ENCODE measurements at regions not wholly inside any gene's neighbourhood (a gene's known extent, or its start where the extent isn't known, plus 50 kb on each side); places are given as distances from the start of the nearest gene placed in this dataset.

DNA sequence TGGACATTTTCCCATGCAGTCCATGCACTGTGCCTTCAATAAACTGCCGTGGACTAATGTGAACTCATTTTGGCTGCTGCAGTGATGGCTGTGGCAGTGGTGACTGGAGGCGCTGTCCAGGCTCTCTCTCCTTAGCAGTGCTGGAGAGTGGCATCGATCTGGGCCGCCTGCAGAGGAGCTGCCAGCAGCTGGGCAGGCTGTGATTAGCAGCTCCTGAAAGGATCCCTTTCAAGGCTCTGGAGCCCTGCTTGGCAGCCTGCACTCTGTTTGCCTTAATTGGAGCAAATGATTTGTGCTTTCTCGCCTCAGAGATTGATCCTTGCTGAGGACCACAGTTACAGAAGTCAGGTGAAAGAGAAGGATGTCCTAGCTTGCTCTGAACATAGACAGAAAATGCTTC is 130.1 kb upstream of the VWC2 start:
- TF ChIP-seq RAD21 (IDR thresholded peaks at IDR 0.05; ENCODE audit: low read depth) (no peak), ZFX (IDR thresholded peaks at IDR 0.05) (no peak), CEBPB (IDR thresholded peaks at IDR 0.05; ENCODE audit: low read depth) (no peak), SP1 (IDR thresholded peaks at IDR 0.05; ENCODE audit: low read depth) (no peak), POLR2AphosphoS5 (IDR thresholded peaks at IDR 0.05; ENCODE audit: low read depth, low read length) (no peak), ZNF274 (IDR thresholded peaks at IDR 0.05; ENCODE audit: low read depth, low read length) (no peak)
- ChIA-PET RAD21 (ENCODE audit: low non-redundant PET in 1 of 2, low total read pairs in 2 of 2, uncharacterized antibody in 2 of 2, unreplicated experiment in 2 of 2) (no interaction called here), CTCF (no interaction called here), POLR2A (no interaction called here)
- Histone ChIP-seq H3K36me3 (ENCODE audit: control insufficient read depth in 1 of 2, insufficient read depth in 2 of 2, low read length in 2 of 2) (no peaks in the 10 kb centered on the region), H3K27ac (ENCODE audit: low read depth, low read length) (no peak overlapping the region), H3K4me3 (replicated peaks in 1 of 2; ENCODE audit: low read depth in 1 of 2, low read length in 2 of 2) (no peak overlapping the region), H3K9me3 (ENCODE audit: control insufficient read depth in 1 of 2, insufficient read depth in 1 of 2, low read depth in 1 of 2, low read length in 2 of 2) (peaks cover 8 to 15% of the 10 kb centered on the region in 2 experiments; a peak in 2 of 4 replicates), H3K27me3 (ENCODE audit: insufficient read depth, low read length) (no peaks in the 10 kb centered on the region), H3K9ac (ENCODE audit: low read length) (no peak overlapping the region), H3K79me2 (ENCODE audit: insufficient read depth, low read length) (no peaks in the 10 kb centered on the region), H3K4me2 (ENCODE audit: low read length) (no peak overlapping the region), H4K20me1 (ENCODE audit: insufficient read depth) (no peaks in the 10 kb centered on the region), H3K9me2 (ENCODE audit: insufficient read depth) (no peaks in the 10 kb centered on the region), H2AFZ (ENCODE audit: low read depth, low read length, poor library complexity, severe bottlenecking) (no peak overlapping the region), H3K4me1 (ENCODE audit: control insufficient read depth in 1 of 2, insufficient read depth in 2 of 2, low read length in 2 of 2) (no peaks in the 10 kb centered on the region)
- DNase-seq (ENCODE audit: low read depth, low spot score) (no peak), ATAC-seq (no peak)
- no TSS peak for BruUV-seq (replicated peaks)
- intact Hi-C loops (cut with micrococcal nuclease): no loop called here

DNA sequence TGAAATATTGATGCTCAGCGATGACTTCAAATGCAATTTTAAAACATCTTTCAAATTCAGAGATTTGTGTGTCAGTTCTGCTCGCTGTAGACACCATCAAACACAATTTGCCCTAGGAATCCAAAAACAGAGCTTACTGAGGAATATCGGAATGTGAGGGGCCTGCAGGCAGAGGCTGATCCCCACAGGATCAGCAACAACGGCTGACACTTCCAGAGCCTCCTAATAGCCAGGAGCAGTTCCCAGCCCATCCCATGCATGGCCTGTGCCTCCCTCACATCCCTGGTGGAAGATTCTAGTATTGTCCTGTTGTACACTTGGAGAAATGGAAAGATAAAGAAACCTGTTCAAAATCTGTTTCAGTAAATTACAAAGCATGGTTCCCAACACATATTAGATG is 129.7 kb upstream of the VWC2 start:
- DNase-seq (ENCODE audit: low read depth, low spot score) (no peak), ATAC-seq (no peak)
- no peak overlapping the region for H3K4me3 ChIP-seq (replicated peaks in 1 of 2; ENCODE audit: low read depth in 1 of 2, low read length in 2 of 2)
- H3K9ac ChIP-seq (ENCODE audit: low read length): no peak overlapping the region
- CTCF ChIA-PET: no interaction called here
- H3K27ac ChIP-seq (ENCODE audit: low read depth, low read length): no peak overlapping the region
- POLR2A ChIA-PET: no interaction called here
- H4K20me1 ChIP-seq (ENCODE audit: insufficient read depth): no peaks in the 10 kb centered on the region
- peaks cover 9 to 13% of the 10 kb centered on the region in 2 experiments; a peak in 2 of 4 replicates for H3K9me3 ChIP-seq (ENCODE audit: control insufficient read depth in 1 of 2, insufficient read depth in 1 of 2, low read depth in 1 of 2, low read length in 2 of 2)
- H3K4me2 ChIP-seq (ENCODE audit: low read length): no peak overlapping the region
- no peaks in the 10 kb centered on the region for H3K36me3 ChIP-seq (ENCODE audit: control insufficient read depth in 1 of 2, insufficient read depth in 2 of 2, low read length in 2 of 2)
- H2AFZ ChIP-seq (ENCODE audit: low read depth, low read length, poor library complexity, severe bottlenecking): no peak overlapping the region
- intact Hi-C loops (cut with micrococcal nuclease): no loop called here
- no peaks in the 10 kb centered on the region for H3K27me3 ChIP-seq (ENCODE audit: insufficient read depth, low read length)
- H3K79me2 ChIP-seq (ENCODE audit: insufficient read depth, low read length): no peaks in the 10 kb centered on the region
- no TSS peak for BruUV-seq (replicated peaks)
- no peaks in the 10 kb centered on the region for H3K9me2 ChIP-seq (ENCODE audit: insufficient read depth)
- RAD21 ChIA-PET (ENCODE audit: low non-redundant PET in 1 of 2, low total read pairs in 2 of 2, uncharacterized antibody in 2 of 2, unreplicated experiment in 2 of 2): no interaction called here
- H3K4me1 ChIP-seq (ENCODE audit: control insufficient read depth in 1 of 2, insufficient read depth in 2 of 2, low read length in 2 of 2): no peaks in the 10 kb centered on the region
- TF ChIP-seq POLR2AphosphoS5 (IDR thresholded peaks at IDR 0.05; ENCODE audit: low read depth, low read length) (no peak), YY1 (IDR thresholded peaks at IDR 0.05; ENCODE audit: extremely low read depth, insufficient replicate concordance, low read depth, low read length) (no peak), TCF7L2 (IDR thresholded peaks at IDR 0.05; ENCODE audit: borderline replicate concordance, extremely low read depth, insufficient read depth, insufficient read length) (no peak), CEBPB (IDR thresholded peaks at IDR 0.05; ENCODE audit: low read depth) (no peak), ELF1 (IDR thresholded peaks at IDR 0.05; ENCODE audit: borderline replicate concordance, low read depth) (no peak), EGR1 (IDR thresholded peaks at IDR 0.05; ENCODE audit: low read depth) (no peak), EZH2 (IDR thresholded peaks at IDR 0.05) (no peak), ZNF274 (IDR thresholded peaks at IDR 0.05; ENCODE audit: low read depth, low read length) (no peak), FOSL1 (IDR thresholded peaks at IDR 0.05; ENCODE audit: low read depth) (no peak)
- TF ChIP-seq, protein P1, sequence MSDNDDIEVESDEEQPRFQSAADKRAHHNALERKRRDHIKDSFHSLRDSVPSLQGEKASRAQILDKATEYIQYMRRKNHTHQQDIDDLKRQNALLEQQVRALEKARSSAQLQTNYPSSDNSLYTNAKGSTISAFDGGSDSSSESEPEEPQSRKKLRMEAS (IDR thresholded peaks at IDR 0.05): no peak
- TF ChIP-seq, protein P2, sequence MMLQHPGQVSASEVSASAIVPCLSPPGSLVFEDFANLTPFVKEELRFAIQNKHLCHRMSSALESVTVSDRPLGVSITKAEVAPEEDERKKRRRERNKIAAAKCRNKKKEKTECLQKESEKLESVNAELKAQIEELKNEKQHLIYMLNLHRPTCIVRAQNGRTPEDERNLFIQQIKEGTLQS (IDR thresholded peaks at IDR 0.05): no peak
- TF ChIP-seq, protein P3, sequence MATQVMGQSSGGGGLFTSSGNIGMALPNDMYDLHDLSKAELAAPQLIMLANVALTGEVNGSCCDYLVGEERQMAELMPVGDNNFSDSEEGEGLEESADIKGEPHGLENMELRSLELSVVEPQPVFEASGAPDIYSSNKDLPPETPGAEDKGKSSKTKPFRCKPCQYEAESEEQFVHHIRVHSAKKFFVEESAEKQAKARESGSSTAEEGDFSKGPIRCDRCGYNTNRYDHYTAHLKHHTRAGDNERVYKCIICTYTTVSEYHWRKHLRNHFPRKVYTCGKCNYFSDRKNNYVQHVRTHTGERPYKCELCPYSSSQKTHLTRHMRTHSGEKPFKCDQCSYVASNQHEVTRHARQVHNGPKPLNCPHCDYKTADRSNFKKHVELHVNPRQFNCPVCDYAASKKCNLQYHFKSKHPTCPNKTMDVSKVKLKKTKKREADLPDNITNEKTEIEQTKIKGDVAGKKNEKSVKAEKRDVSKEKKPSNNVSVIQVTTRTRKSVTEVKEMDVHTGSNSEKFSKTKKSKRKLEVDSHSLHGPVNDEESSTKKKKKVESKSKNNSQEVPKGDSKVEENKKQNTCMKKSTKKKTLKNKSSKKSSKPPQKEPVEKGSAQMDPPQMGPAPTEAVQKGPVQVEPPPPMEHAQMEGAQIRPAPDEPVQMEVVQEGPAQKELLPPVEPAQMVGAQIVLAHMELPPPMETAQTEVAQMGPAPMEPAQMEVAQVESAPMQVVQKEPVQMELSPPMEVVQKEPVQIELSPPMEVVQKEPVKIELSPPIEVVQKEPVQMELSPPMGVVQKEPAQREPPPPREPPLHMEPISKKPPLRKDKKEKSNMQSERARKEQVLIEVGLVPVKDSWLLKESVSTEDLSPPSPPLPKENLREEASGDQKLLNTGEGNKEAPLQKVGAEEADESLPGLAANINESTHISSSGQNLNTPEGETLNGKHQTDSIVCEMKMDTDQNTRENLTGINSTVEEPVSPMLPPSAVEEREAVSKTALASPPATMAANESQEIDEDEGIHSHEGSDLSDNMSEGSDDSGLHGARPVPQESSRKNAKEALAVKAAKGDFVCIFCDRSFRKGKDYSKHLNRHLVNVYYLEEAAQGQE (IDR thresholded peaks at IDR 0.05; ENCODE audit: low read depth): no peak
- TF ChIP-seq, protein P4, sequence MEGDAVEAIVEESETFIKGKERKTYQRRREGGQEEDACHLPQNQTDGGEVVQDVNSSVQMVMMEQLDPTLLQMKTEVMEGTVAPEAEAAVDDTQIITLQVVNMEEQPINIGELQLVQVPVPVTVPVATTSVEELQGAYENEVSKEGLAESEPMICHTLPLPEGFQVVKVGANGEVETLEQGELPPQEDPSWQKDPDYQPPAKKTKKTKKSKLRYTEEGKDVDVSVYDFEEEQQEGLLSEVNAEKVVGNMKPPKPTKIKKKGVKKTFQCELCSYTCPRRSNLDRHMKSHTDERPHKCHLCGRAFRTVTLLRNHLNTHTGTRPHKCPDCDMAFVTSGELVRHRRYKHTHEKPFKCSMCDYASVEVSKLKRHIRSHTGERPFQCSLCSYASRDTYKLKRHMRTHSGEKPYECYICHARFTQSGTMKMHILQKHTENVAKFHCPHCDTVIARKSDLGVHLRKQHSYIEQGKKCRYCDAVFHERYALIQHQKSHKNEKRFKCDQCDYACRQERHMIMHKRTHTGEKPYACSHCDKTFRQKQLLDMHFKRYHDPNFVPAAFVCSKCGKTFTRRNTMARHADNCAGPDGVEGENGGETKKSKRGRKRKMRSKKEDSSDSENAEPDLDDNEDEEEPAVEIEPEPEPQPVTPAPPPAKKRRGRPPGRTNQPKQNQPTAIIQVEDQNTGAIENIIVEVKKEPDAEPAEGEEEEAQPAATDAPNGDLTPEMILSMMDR (IDR thresholded peaks at IDR 0.05 in 2 of 3, conservative IDR thresholded peaks at IDR 0.05 in 1 of 3; ENCODE audit: borderline replicate concordance in 1 of 3, insufficient read depth in 1 of 3, low read depth in 2 of 3, low read length in 2 of 3): no peak
